ENCODE measurements at regions not wholly inside any gene's neighbourhood (a gene's known extent, or its start where the extent isn't known, plus 50 kb on each side); places are given as distances from the start of the nearest gene placed in this dataset.

DNA sequence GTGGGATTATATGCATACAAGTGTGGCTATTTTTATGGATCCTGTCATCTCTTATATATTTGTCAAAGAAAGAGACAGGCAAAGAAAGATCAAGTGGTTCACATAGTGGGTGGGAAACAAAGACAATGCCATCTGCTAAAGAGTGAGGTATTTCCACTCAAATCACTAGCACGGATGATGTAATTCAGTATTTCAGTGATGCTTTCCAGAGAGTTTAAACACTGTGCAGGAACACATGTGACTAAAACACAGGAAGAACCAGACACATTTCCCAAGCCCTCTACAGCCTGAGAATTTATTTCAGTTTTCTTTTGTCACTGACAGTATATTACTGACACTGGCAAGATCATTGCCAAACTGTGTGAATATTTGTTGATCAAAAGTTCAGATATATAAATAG is 885.7 kb upstream of the CELF2 start:
- DNase-seq (ENCODE audit: low read depth): no peak

GRCh38 chr10:10133281-10133680 is 884.4 kb upstream of the CELF2 start:
- DNase-seq (ENCODE audit: low read depth): no peak

- no peak for DNase-seq (ENCODE audit: low read depth)
These were observed 879.0 kb upstream of the CELF2 start for GRCh38 chr10:10138685-10139084.

DNA sequence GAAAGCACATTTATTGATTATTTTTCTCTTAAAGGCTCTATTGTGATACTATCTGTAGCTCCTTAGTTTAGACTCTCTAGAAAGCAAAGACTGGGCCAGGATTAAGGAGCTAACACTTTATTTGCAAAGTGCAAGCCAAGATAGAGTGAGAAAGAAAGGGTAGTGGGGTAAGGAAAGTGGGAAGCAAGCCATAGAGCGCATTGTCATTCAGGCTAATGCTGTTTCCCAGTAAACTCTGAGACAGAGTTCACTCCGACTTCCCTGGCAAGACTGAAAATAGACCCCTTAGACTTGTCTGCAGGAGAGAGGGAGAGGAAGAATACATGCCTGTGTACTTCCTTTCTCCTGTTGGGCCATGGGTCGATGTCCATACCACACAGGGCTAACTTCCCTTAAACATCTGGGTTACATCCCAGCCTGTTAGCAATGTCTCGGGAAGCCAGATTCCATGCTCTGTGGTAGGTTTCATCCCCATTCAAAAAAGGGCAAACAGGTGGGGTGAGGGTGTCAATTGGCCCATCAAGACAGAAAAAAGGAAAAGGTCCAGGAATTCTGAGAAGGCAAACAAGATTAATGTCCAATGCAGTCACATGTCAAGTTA is 875.8 kb upstream of the CELF2 start:
- no peak for DNase-seq (ENCODE audit: low read depth)

DNA sequence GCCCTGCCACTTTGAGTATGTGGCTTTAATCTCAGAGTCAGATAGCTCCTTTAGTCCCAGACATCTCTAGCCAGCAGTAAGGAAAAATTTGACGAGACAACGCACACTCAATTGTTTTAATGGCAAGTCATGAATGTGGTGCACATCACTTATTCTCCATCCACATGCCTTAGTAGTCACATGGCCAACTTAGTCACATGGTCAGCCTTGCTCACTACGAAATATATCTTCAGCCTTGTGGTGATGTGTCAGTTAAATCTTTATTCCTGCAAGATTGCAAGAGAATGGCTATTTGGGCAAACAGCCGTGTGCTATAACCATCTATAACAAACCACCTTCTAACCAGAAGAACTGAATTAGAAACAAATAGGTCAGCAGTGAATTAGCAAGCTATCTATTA is 871.1 kb upstream of the CELF2 start:
- DNase-seq (ENCODE audit: low read depth): no peak

- DNase-seq (ENCODE audit: low read depth): no peak
These were observed 867.8 kb upstream of the CELF2 start for GRCh38 chr10:10149899-10150298.

DNA sequence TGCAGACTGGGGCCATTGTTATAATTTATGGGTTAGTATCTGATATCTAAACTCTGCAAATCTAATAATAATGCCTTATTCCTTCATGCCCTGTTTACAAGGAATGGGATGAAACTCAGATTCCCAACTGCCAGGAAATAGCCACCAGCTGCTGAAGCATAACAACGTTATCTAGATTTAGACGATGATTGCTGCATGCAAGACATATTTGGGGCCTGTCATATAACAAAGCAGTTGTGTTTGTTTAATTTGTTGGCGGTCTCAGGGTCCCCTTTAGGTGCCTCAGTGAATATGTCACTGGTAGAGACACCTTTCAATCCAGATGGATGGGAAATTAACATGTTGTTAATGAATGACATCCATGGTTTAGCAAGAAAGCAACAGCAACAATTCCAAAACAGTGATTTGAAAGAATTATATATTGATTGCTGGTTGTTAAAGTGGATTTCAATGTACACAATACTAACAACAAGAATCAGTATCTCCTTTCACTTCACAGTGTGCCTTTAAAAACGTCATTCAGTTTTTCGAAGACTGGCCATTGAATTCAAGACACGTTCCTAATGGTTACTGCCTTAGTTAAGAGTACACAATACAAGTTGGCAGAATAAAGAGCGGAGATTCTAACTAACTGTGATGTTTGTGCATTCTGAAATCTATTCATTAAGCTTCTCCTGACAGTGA is 860.6 kb upstream of the CELF2 start:
- no peak for DNase-seq (ENCODE audit: low read depth)

DNA sequence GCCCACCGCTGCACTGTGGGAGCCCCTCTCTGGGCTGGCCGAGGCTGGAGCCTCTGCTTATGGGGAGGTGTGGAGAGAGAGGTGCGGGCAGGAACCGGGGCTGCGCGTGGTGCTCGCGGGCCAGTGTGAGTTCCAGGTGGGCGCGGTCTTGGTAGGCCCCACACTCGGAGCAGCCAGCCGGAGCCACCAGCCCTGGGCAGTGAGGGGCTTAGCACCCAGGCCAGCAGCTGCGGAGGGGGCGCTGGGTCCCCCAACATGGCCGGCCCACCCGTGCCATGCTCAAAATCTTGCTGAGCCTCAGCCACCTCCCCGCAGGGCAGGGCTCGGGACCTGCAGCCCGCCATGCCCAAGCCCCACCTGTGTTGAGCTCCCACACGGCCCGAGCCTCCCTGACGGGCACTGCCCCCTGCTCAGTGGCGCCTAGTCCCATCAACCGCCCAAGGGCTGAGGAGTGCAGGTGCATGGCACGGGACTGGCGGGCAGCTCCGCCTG is 856.8 kb upstream of the CELF2 start:
- no peak for DNase-seq (ENCODE audit: low read depth)

DNA sequence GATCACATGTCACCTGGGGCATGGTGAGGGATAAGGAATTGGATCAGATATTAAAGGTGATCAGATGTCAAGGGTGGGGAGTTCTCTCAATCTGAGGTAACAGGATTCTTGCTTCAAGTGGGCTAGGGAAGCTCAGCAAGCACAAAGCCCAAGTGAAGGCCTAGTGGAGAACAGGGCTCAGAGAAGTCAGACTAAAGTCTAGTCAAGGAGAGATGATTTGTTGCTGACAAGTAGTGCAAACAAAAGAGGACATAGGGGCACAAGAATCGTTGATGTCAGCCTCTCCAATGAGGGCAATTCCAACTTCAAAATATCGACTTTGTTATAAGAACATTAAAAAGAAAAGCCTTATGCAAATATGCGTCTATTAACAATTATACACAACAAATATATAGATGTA is 852.8 kb upstream of the CELF2 start:
- DNase-seq (ENCODE audit: low read depth): no peak

GRCh38 chr10:10165415-10165814 is 852.3 kb upstream of the CELF2 start:
- no peak for DNase-seq (ENCODE audit: low read depth)

GRCh38 chr10:10178476-10178875 is 839.2 kb upstream of the CELF2 start:
- DNase-seq (ENCODE audit: low read depth): no peak

GRCh38 chr10:10193848-10194247 is 823.8 kb upstream of the CELF2 start:
- DNase-seq (ENCODE audit: low read depth): no peak

- DNase-seq (ENCODE audit: low read depth): no peak
These were observed 821.0 kb upstream of the CELF2 start for GRCh38 chr10:10196701-10197100.

- DNase-seq (ENCODE audit: low read depth): no peak
These were observed 820.2 kb upstream of the CELF2 start for GRCh38 chr10:10197423-10197822.

- DNase-seq (ENCODE audit: low read depth): no peak
These were observed 819.3 kb upstream of the CELF2 start for GRCh38 chr10:10198363-10198762.

DNA sequence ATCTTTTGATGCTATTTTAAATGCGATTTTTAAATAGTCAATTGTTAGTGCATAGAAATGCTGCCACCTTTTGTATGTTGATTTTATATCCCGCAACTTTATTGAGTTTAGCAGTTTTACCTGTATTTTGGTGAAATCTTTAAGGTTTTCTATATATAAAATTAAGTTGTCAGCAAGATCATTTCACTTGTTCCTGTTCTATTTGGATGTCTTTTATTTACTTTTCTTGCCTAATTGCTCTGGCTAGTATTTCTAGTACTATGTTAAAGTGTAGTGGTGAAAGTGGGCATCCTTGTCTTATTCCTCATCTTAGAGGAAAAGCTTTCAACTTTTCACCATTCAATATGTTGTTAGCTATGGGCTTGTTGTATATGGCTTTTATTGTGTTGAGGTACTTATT is 813.3 kb upstream of the CELF2 start:
- no peak for DNase-seq (ENCODE audit: low read depth)

DNA sequence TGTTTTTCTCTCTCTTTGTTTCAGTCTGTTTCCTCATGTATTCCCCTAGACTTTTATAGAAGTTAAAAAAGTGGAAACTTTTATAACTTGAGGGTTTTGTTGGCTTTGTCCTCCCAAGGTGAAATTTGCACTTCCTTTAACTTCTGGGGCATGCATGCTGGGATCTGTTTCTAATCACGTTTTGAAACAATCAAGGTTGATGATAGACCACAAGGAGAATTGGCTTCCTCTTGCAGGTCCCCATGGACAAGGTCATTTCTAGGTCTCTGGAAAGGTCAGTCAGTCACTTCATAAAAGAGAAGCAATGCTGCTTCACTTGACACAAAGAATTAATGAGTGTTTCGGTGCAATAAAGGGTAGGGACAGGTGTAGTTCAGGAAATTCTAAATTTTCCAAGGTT is 811.8 kb upstream of the CELF2 start:
- DNase-seq (ENCODE audit: low read depth): no peak

DNA sequence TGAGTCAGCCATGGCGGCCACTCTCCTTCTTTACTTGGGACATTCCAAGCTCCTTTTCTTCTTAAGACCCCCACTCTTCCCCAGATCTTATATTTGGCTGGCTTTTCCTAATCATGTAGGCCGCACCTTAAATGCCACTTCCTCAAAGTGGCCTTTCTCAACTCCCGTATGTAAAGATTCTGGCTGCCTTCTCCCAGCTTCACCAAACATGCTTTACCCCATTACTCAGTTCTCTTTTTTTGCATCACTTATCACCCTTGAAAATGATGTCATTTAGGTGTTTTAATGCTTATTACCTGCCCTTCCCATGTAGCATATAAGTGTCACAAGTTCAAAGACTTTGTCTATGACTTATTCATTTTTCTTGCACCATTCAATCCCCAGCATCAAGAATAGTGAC is 810.1 kb upstream of the CELF2 start:
- DNase-seq (ENCODE audit: low read depth): no peak

DNA sequence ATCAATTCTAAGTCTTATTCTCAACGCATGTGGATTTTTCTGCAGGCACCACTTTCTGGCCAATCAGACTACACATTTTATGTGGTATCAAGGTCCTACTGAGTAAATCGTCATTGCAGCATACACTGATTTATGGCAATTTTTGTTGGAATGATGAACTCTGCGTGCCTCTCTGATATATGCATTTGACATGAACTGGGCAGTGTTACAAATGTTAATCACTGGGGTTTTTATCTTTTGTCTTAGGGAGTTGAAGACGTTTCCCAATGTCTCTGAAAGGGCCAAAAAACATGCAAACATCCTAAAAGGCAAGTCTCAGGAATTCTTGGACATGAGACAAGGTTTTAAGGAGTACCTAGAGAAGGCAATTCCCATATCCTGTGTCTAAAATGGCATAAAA is 809.5 kb upstream of the CELF2 start:
- DNase-seq (ENCODE audit: low read depth): no peak

- DNase-seq (ENCODE audit: low read depth): peak; percentile 72
These were observed 808.5 kb upstream of the CELF2 start for GRCh38 chr10:10209167-10209566.

DNA sequence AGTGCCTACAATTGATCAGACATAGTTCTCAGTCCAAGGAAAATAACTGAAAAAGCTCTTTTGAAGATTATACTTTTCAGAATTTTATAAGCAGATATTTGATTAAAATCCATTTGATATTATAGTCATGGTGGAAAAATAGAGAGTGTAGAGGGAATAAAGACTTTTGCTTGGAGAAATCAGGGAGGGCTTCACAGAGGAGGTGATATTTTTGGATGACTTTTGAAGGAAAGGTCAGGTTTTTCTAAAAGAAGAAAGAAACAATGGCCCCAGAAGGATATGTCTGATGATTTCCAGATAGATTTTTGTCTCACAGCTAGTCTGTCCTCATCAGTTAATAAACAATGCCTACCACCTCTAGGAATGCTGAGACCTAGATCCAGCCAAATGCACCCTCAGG is 806.3 kb upstream of the CELF2 start:
- no peak for DNase-seq (ENCODE audit: low read depth)

DNA sequence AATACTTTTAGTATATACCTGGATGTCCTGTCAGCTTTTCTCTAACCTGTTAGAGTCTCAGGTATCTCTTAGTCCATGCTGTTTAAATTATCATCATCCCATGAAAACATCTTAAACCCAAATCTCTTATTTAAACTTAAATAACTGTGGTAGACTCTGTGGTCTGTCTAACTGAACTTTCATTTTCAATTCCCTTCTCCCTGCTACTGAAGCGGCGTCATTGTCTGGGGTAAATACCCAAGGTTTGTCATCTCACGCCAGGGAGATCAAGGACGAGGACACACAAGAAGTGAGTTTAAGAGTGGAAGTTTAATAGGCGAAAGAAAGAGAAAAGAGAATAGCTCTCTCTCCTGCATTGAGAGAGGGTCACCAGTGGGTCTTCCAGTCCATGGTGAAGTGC is 804.4 kb upstream of the CELF2 start:
- DNase-seq (ENCODE audit: low read depth): no peak

DNA sequence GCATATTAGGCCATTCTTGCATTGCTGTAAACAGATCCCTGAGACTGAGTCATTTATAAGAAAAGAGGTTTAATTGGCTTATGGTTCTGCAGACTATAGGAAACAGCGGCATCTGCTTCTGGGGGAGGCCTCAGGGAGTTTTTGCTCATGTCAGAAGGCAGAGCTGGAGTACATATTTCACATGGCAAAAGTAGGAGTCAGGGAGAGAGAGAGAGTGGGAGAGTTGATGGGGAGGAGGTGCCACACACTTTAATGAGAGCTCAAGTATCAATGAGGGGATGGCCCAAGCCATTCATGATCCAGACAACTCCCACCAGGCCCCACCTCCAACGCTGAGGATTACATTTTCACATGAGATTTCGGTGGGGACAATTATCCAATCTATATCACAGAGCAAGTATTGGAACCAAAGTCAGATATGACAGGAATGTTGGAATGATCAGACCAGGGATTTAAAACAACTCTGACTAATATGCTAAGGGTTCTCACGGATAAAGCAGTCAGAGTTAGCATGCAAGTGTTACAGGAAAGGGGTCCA is 795.3 kb upstream of the CELF2 start:
- DNase-seq (ENCODE audit: low read depth): peak; percentile 17

DNA sequence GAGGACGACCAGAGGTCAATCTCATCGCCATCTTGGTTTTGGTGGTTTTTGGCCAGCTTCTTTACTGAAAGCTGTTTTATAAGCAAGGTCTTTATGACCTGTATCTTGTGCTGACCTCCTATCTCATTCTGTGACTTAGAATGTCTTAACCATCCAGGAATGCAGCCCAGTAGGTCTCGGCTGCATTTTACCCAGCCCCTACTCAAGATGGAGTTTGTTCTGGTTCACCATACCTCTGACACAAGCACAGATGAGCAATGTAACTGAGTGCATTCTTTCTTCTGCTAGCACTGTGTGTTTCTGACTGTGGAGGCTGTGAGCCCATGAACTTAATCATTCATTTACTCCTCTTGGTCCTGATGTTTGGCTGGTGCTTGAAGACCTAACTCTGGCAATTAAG is 794.5 kb upstream of the CELF2 start:
- no peak for DNase-seq (ENCODE audit: low read depth)

Measured in fibroblast of the conjunctiva (primary cell).